ENCODE measurements at regions not wholly inside any gene's neighbourhood (a gene's known extent, or its start where the extent isn't known, plus 50 kb on each side); places are given as distances from the start of the nearest gene placed in this dataset.

GRCh38 chrY:19973012-19973411 is 228.5 kb upstream of the KDM5D start:
- TF ChIP-seq, protein P1, sequence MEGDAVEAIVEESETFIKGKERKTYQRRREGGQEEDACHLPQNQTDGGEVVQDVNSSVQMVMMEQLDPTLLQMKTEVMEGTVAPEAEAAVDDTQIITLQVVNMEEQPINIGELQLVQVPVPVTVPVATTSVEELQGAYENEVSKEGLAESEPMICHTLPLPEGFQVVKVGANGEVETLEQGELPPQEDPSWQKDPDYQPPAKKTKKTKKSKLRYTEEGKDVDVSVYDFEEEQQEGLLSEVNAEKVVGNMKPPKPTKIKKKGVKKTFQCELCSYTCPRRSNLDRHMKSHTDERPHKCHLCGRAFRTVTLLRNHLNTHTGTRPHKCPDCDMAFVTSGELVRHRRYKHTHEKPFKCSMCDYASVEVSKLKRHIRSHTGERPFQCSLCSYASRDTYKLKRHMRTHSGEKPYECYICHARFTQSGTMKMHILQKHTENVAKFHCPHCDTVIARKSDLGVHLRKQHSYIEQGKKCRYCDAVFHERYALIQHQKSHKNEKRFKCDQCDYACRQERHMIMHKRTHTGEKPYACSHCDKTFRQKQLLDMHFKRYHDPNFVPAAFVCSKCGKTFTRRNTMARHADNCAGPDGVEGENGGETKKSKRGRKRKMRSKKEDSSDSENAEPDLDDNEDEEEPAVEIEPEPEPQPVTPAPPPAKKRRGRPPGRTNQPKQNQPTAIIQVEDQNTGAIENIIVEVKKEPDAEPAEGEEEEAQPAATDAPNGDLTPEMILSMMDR (IDR thresholded peaks at IDR 0.05): no peak
- no peak for TF ChIP-seq POLR2A (IDR thresholded peaks at IDR 0.05)
